NB4 (cell line): ENCODE measurements at regions not wholly inside any gene's neighbourhood (a gene's known extent, or its start where the extent isn't known, plus 50 kb on each side); places are given as distances from the start of the nearest gene placed in this dataset.

Source experiments
- DNase-seq: peaks from one replicate; pipeline ENCODE4 v3.0.0; 2010; ENCODE audit warnings: low read depth
- H3K4me3 ChIP-seq: one replicate; pipeline ENCODE4 v1.5.1; 2011; ENCODE audit warnings: mild to moderate bottlenecking, low read depth, low read length, moderate library complexity
- CTCF ChIP-seq: IDR thresholded peaks from one replicate; pipeline ENCODE4 v1.5.1; 2012; ENCODE audit warnings: low read depth, low read length
- MAX ChIP-seq: IDR thresholded peaks from 2 replicates; pipeline ENCODE4 v1.6.1; 2011; ENCODE audit warnings: low read depth, low read length
- MYC ChIP-seq: IDR thresholded peaks from 2 replicates; pipeline ENCODE4 v1.6.1; 2011; ENCODE audit warnings: low read depth, low read length
- POLR2A ChIP-seq: IDR thresholded peaks from 2 replicates; pipeline ENCODE4 v1.6.1; 2011; ENCODE audit warnings: mild to moderate bottlenecking; ENCODE audit not compliant: insufficient read length; ENCODE audit errors: extremely low read depth

GRCh38 chr6:125414507-125414906 lies 112.7 kb upstream of the HDDC2 start:
- no peak for TF ChIP-seq MAX
- TF ChIP-seq CTCF, result no peak
- TF ChIP-seq POLR2A, result no peak
- no peak for TF ChIP-seq MYC

GRCh38 chr6:125415913-125416312 lies 114.1 kb upstream of the HDDC2 start:
- no peak for TF ChIP-seq POLR2A
- TF ChIP-seq CTCF, result no peak
- no peak for TF ChIP-seq MAX
- no peak for TF ChIP-seq MYC
- no peak for DNase-seq
- H3K4me3 ChIP-seq, result no peak overlapping the region

More at GRCh38 chr6:125414507-125414906, 112.7 kb upstream of the HDDC2 start:
- DNase-seq, result no peak
- H3K4me3 ChIP-seq, result no peak overlapping the region

- no peak for TF ChIP-seq MYC
- no peak for TF ChIP-seq CTCF
- no peak for TF ChIP-seq POLR2A
- TF ChIP-seq MAX, result no peak
- no peak overlapping the region for H3K4me3 ChIP-seq
- DNase-seq, result no peak
Observed at GRCh38 chr6:125421836-125422235, 120.1 kb upstream of the HDDC2 start.

GRCh38 chr6:125423047-125423446 lies 121.3 kb upstream of the HDDC2 start:
- H3K4me3 ChIP-seq, result no peak overlapping the region
- TF ChIP-seq MAX (no peak), CTCF (no peak)
- no peak for DNase-seq

GRCh38 chr6:125431971-125432370 lies 130.2 kb upstream of the HDDC2 start:
- DNase-seq, result no peak
- TF ChIP-seq MYC (no peak), MAX (no peak), POLR2A (no peak), CTCF (no peak)
- H3K4me3 ChIP-seq, result no peak overlapping the region

GRCh38 chr6:125432963-125433362 lies 131.2 kb upstream of the HDDC2 start:
- TF ChIP-seq MAX (no peak), POLR2A (no peak), MYC (no peak), CTCF (no peak)
- peak; percentile 7 for DNase-seq
- no peak overlapping the region for H3K4me3 ChIP-seq
